Body of pancreas (tissue), 4 donors: ENCODE measurements at regions not wholly inside any gene's neighbourhood (a gene's known extent, or its start where the extent isn't known, plus 50 kb on each side); places are given as distances from the start of the nearest gene placed in this dataset.

Source experiments
- ATAC-seq: fragments of 150-250 bp; one replicate; pipeline ENCODE4 v1.9.1; 2016
- DNase-seq, 4 donors: peaks; one replicate each; pipeline ENCODE4 v3.0.0-alpha.2; 2019
- H3K27ac ChIP-seq, 4 donors: fragments of 200-600 bp; sonication (generic); 1 replicate in 3 of 4; 2 replicates in 1 of 4; pipeline versions ENCODE4 v1.5.1 to v1.6.1; 2016 to 2019; ENCODE audit warnings: mild to moderate bottlenecking in 1 of 4, mixed read lengths in 1 of 4, moderate library complexity in 1 of 4
- H3K27me3 ChIP-seq, 2 donors: fragments of 200-600 bp; sonication (generic); one replicate each; pipeline ENCODE4 v1.6.0; 2016; ENCODE audit warnings: mild to moderate bottlenecking in 1 of 2
- H3K36me3 ChIP-seq, 2 donors: fragments of 200-600 bp; sonication (generic); replicated peaks in 1 of 2; 2 replicates each; pipeline ENCODE4 v1.5.1; 2016; ENCODE audit warnings: low read depth in 2 of 2; ENCODE audit not compliant: insufficient read depth in 1 of 2
- H3K4me1 ChIP-seq: fragments of 200-600 bp; sonication (generic); one replicate; pipeline ENCODE4 v1.6.0; 2016
- H3K4me3 ChIP-seq, 2 donors: fragments of 200-600 bp; sonication (generic); 1 replicate in 1 of 2; 2 replicates in 1 of 2; pipeline ENCODE4 v1.5.1; 2016 to 2019
- H3K9me3 ChIP-seq, 3 donors: fragments of 200-600 bp; sonication (generic); 1 replicate in 2 of 3; 2 replicates in 1 of 3; pipeline ENCODE4 v1.5.1; 2016
- CTCF ChIP-seq, 7 experiments: fragments of 450-650 bp in 4 of 7; fragments of 200-600 bp in 3 of 7; sonication (generic) in 3 of 7; IDR thresholded peaks; one replicate each; pipeline ENCODE4 v1.5.1; 2016 to 2019; ENCODE audit warnings: antibody characterized with exemption in 7 of 7
- POLR2A ChIP-seq, 3 donors: fragments of 450-650 bp; IDR thresholded peaks; one replicate each; pipeline ENCODE4 v1.6.1; 2016; ENCODE audit warnings: antibody characterized with exemption in 3 of 3, mild to moderate bottlenecking in 2 of 3
- WGBS, 2 donors: methylation state at CpG; one replicate each; pipeline ENCODE4 v1.1.5; 2017; 5-methylcytosine and 5-hydroxymethylcytosine counted together
- intact Hi-C: fragments of 100-400 bp; cut with DNase I; formaldehyde crosslinking; loops from one replicate; pipeline ENCODE4 v1.15.1; 2023

- no peak overlapping the region for H3K27ac ChIP-seq
- DNase-seq (peak in 1 of 4 donors; percentile 14), ATAC-seq (no peak)
- H3K4me1 ChIP-seq: no peaks in the 10 kb centered on the region
- WGBS, 2 donors: 40 to 56% methylated on average over 7 of the region's 7 CpGs
- TF ChIP-seq CTCF (IDR thresholded peaks at IDR 0.05): no peak
- no peak for TF ChIP-seq POLR2A (IDR thresholded peaks at IDR 0.05)
- intact Hi-C loops: no loop called here
- no peak overlapping the region for H3K4me3 ChIP-seq
- H3K27me3 ChIP-seq: no peaks in the 10 kb centered on the region
- H3K36me3 ChIP-seq: no peaks in the 10 kb centered on the region
- no peaks in the 10 kb centered on the region for H3K9me3 ChIP-seq
Observed at GRCh38 chr2:109059474-109060165, 69.4 kb upstream of the SH3RF3 start.

DNA sequence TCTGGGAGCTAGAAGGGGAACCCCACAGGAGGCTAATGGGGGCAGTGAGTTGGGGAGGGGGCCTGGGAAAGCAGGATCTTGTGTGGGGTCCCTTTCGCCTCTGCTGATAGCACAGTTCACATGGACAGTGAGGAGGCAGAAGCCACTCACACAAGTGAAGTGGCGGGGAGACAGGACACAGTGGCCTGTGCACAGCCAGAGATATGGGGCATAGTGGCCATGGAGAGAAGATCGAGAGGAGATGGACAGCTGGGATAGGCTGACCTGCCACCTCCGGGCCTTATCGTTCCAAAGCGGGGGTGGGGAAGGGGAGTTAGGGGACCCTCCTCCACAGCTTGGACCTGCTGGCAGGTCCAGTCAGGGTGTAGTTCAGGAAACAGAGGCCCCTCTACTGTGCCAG, 69.8 kb upstream of the EDAR start:
- DNase-seq (no peak), ATAC-seq (no peak)
- H3K4me3 ChIP-seq: no peak overlapping the region
- H3K27ac ChIP-seq: no peak overlapping the region
- TF ChIP-seq CTCF (IDR thresholded peaks at IDR 0.05) (no peak), POLR2A (IDR thresholded peaks at IDR 0.05) (no peak)
- H3K9me3 ChIP-seq: no peaks in the 10 kb centered on the region
- intact Hi-C loops: no loop called here
- 92% methylated on average over 6 of the region's 6 CpGs for whole genome bisulfite sequencing, 2 donors
- no peaks in the 10 kb centered on the region for H3K36me3 ChIP-seq
- H3K4me1 ChIP-seq: no peaks in the 10 kb centered on the region
- no peaks in the 10 kb centered on the region for H3K27me3 ChIP-seq

DNA sequence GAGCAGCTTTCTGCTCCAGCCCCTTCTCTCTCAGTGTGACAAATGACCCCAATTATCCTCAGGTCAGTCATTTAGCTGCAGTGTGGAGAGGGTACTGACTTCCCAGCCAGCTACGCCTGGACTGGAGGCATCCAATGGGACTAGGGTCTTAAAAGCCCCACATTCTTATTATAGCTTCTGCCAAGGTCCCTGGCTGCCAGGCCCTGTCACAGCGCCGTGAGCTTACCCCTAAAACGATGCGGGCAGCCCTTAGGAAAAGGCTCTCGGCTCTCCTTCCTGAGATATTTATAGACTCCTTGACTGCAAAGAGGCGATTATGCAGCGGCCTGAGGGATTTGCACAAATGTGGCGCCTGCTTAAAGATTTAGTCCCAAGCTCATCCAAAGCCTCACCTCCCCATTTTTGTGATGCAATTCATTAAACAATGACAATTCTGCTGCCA, 69.2 kb upstream of the EDAR start:
- WGBS, 2 donors: 58 to 61% methylated on average over 8 to 9 of the region's 9 CpGs
- no peak overlapping the region for H3K4me3 ChIP-seq

GRCh38 chr2:109057686-109058085, 68.7 kb upstream of the EDAR start:
- no peak overlapping the region for H3K27ac ChIP-seq
- intact Hi-C loops: no loop called here
- WGBS, 2 donors: 68 to 83% methylated on average over 8 to 9 of the region's 9 CpGs
- H3K36me3 ChIP-seq: no peaks in the 10 kb centered on the region
- H3K9me3 ChIP-seq: no peaks in the 10 kb centered on the region
- no peaks in the 10 kb centered on the region for H3K27me3 ChIP-seq
- no peak for DNase-seq
- H3K4me3 ChIP-seq: no peak overlapping the region
- no peak for TF ChIP-seq POLR2A (IDR thresholded peaks at IDR 0.05)
- no peak for ATAC-seq
- H3K4me1 ChIP-seq: no peaks in the 10 kb centered on the region

More for the DNA sequence above, 69.2 kb upstream of the EDAR start:
- H3K36me3 ChIP-seq: no peaks in the 10 kb centered on the region
- no peak for DNase-seq
- H3K4me1 ChIP-seq: no peaks in the 10 kb centered on the region
- no peak overlapping the region for H3K27ac ChIP-seq
- no peaks in the 10 kb centered on the region for H3K9me3 ChIP-seq
- H3K27me3 ChIP-seq: no peaks in the 10 kb centered on the region
- TF ChIP-seq POLR2A (IDR thresholded peaks at IDR 0.05) (no peak), CTCF (IDR thresholded peaks at IDR 0.05) (no peak)
- ATAC-seq: no peak
- intact Hi-C loops: no loop called here

GRCh38 chr2:109055435-109055834, 66.4 kb upstream of the EDAR start:
- no peaks in the 10 kb centered on the region for H3K9me3 ChIP-seq
- DNase-seq (no peak), ATAC-seq (no peak)
- H3K27me3 ChIP-seq: no peaks in the 10 kb centered on the region
- intact Hi-C loops: no loop called here
- WGBS, 2 donors: 87 to 91% methylated on average over 14 of the region's 14 CpGs
- no peak for TF ChIP-seq CTCF (IDR thresholded peaks at IDR 0.05)
- no peak for TF ChIP-seq POLR2A (IDR thresholded peaks at IDR 0.05)
- no peaks in the 10 kb centered on the region for H3K36me3 ChIP-seq
- H3K4me3 ChIP-seq: no peak overlapping the region
- no peaks in the 10 kb centered on the region for H3K4me1 ChIP-seq
- no peak overlapping the region for H3K27ac ChIP-seq
